ENCODE measurements at regions not wholly inside any gene's neighbourhood (a gene's known extent, or its start where the extent isn't known, plus 50 kb on each side); places are given as distances from the start of the nearest gene placed in this dataset.

DNA sequence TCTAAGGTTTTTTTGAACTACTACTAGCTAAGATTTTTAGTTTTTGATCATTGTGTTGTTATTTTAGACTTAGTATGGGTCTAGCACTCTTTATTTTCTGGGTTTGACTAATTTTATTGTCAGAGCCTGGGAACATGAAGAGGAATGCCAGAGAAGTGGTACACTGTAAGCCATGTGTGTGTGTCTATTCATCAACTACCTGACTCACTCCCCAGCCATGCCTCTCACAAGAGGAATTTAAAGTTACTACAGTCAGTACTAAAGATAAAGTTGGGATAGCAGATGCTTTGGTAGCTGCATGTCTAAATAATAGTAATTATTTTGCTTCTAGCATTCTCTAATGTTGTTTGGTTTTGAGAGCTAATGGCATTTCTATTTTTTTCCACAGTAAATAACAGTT, 264.8 kb downstream of the CSNK1G3 start:
- peaks cover 3% of the 10 kb centered on the region for H3K4me1 Mint-ChIP-seq
- H3K36me3 Mint-ChIP-seq (ENCODE audit: low read depth), result peaks cover 11% of the 10 kb centered on the region
- H3K27me3 Mint-ChIP-seq (ENCODE audit: low read depth), result no peaks in the 10 kb centered on the region

DNA sequence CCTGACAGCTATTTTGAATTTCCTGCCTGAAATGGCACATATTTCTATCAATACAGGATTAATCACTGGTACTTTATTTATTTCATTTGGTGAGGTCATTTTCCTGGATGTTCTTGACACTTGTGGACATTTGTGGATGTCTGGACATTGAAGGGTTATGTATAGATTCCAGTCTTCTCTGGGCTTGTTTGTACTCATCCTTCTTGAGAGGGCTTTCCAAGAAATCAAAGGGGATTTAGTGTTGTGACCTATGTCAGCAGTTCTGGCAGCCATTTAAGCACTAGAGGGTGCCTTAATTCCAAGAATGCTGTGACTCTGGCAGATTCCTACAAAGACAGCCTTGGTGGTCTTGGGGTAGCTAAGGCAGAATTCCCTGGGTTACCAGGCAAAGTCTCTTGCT, 259.7 kb downstream of the CSNK1G3 start:
- H3K27ac Mint-ChIP-seq, result no peak overlapping the region
- H3K4me3 Mint-ChIP-seq, result no peak overlapping the region
- no peaks in the 10 kb centered on the region for H3K27me3 Mint-ChIP-seq (ENCODE audit: low read depth)
- peaks cover 28% of the 10 kb centered on the region for H3K9me3 Mint-ChIP-seq
- no peaks in the 10 kb centered on the region for H3K4me1 Mint-ChIP-seq
- H3K36me3 Mint-ChIP-seq (ENCODE audit: low read depth), result peaks cover 13% of the 10 kb centered on the region
- TF ChIP-seq, protein P1, sequence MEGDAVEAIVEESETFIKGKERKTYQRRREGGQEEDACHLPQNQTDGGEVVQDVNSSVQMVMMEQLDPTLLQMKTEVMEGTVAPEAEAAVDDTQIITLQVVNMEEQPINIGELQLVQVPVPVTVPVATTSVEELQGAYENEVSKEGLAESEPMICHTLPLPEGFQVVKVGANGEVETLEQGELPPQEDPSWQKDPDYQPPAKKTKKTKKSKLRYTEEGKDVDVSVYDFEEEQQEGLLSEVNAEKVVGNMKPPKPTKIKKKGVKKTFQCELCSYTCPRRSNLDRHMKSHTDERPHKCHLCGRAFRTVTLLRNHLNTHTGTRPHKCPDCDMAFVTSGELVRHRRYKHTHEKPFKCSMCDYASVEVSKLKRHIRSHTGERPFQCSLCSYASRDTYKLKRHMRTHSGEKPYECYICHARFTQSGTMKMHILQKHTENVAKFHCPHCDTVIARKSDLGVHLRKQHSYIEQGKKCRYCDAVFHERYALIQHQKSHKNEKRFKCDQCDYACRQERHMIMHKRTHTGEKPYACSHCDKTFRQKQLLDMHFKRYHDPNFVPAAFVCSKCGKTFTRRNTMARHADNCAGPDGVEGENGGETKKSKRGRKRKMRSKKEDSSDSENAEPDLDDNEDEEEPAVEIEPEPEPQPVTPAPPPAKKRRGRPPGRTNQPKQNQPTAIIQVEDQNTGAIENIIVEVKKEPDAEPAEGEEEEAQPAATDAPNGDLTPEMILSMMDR (IDR thresholded peaks at IDR 0.05; ENCODE audit: unreplicated experiment in 3 of 3), result no peak

More for the DNA sequence above, 264.8 kb downstream of the CSNK1G3 start:
- H3K9me3 Mint-ChIP-seq, result peaks cover 21% of the 10 kb centered on the region
- no peak overlapping the region for H3K4me3 Mint-ChIP-seq
- TF ChIP-seq, protein P1 (IDR thresholded peaks at IDR 0.05; ENCODE audit: unreplicated experiment in 3 of 3), result no peak
- no peak overlapping the region for H3K27ac Mint-ChIP-seq

GRCh38 chr5:123763201-123763600, 251.2 kb downstream of the CSNK1G3 start:
- H3K27ac Mint-ChIP-seq, result no peak overlapping the region
- TF ChIP-seq, protein P1 (IDR thresholded peaks at IDR 0.05; ENCODE audit: unreplicated experiment in 3 of 3), result no peak
- H3K4me3 Mint-ChIP-seq, result no peak overlapping the region
- peaks cover 18% of the 10 kb centered on the region for H3K9me3 Mint-ChIP-seq
- H3K27me3 Mint-ChIP-seq (ENCODE audit: low read depth), result no peaks in the 10 kb centered on the region
- H3K36me3 Mint-ChIP-seq (ENCODE audit: low read depth), result peaks cover 8% of the 10 kb centered on the region
- no peaks in the 10 kb centered on the region for H3K4me1 Mint-ChIP-seq

GRCh38 chr5:123756816-123757215, 244.8 kb downstream of the CSNK1G3 start:
- H3K27ac Mint-ChIP-seq, result no peak overlapping the region
- H3K27me3 Mint-ChIP-seq (ENCODE audit: low read depth), result no peaks in the 10 kb centered on the region
- H3K4me3 Mint-ChIP-seq, result no peak overlapping the region
- TF ChIP-seq, protein P1 (IDR thresholded peaks at IDR 0.05; ENCODE audit: unreplicated experiment in 3 of 3), result no peak
- no peaks in the 10 kb centered on the region for H3K36me3 Mint-ChIP-seq (ENCODE audit: low read depth)
- no peaks in the 10 kb centered on the region for H3K9me3 Mint-ChIP-seq
- H3K4me1 Mint-ChIP-seq, result peaks cover 24% of the 10 kb centered on the region

DNA sequence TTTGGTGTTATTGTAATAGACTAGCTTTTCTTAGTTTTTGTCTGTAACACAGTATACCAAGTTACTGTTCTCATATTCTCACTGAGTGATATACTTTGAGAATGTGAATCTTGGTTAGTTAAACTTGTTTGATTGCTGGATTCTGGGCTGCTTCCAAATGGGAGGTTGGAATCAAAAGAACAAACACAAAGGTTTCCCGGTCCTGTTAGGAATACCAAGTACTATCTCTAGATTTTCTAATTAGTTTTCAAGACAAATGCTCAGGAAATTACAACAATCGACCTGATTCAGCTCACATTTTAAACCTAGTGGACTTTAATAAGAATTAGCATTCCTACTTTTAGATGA, 244.3 kb downstream of the CSNK1G3 start:
- TF ChIP-seq, protein P1 (IDR thresholded peaks at IDR 0.05; ENCODE audit: unreplicated experiment in 3 of 3), result no peak
- H3K9me3 Mint-ChIP-seq, result no peaks in the 10 kb centered on the region
- H3K27me3 Mint-ChIP-seq (ENCODE audit: low read depth), result no peaks in the 10 kb centered on the region
- H3K36me3 Mint-ChIP-seq (ENCODE audit: low read depth), result no peaks in the 10 kb centered on the region
- no peak overlapping the region for H3K4me3 Mint-ChIP-seq
- H3K27ac Mint-ChIP-seq, result no peak overlapping the region
- H3K4me1 Mint-ChIP-seq, result peaks cover 24% of the 10 kb centered on the region

DNA sequence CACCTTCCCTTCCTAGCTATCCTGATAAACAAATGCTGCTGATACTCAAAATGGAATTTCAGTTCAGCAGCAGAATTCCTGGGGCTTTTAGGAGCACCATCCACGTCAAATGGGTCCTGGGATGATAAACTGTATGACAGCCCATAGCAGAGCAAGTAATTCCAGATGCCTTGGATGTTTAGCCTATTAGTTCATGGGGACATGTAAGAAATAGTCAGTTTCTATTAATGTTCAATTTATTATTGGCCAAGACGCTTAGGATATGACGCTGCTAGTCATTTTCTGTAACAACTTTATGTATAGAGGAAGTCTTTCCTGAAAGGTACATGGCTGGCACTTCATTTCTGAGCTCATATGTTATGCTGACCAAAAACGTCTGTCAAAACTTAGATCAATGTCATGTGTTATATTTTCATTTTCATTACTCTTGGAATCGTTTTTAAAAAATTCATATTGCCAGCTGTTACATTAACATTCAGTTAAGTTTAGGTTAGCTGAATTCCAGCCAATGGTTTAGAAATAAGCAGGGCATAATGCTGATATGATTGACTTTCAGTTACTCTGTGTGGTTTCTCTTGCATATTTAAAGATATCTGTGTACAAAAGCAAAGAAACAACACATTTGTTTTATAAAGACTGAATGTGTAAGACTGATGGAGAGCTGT, 243.8 kb downstream of the CSNK1G3 start:
- H3K27ac Mint-ChIP-seq, result no peak overlapping the region
- no peak overlapping the region for H3K4me3 Mint-ChIP-seq
- peaks cover 24% of the 10 kb centered on the region for H3K4me1 Mint-ChIP-seq
- H3K27me3 Mint-ChIP-seq (ENCODE audit: low read depth), result no peaks in the 10 kb centered on the region
- no peaks in the 10 kb centered on the region for H3K9me3 Mint-ChIP-seq
- TF ChIP-seq, protein P1 (IDR thresholded peaks at IDR 0.05; ENCODE audit: unreplicated experiment in 3 of 3), result no peak
- no peaks in the 10 kb centered on the region for H3K36me3 Mint-ChIP-seq (ENCODE audit: low read depth)

All from nephron (organoid).